GM10266 (cell line): ENCODE measurements at regions not wholly inside any gene's neighbourhood (a gene's known extent, or its start where the extent isn't known, plus 50 kb on each side); places are given as distances from the start of the nearest gene placed in this dataset.

ENCODE experiments used
- DNase-seq: peaks from one replicate; pipeline ENCODE4 v3.0.0; 2012; ENCODE audit errors: extremely low spot score
- CTCF ChIP-seq: IDR thresholded peaks from 2 replicates; pipeline ENCODE4 v1.5.1; 2012; ENCODE audit warnings: mild to moderate bottlenecking, low read depth; ENCODE audit not compliant: control insufficient read depth, insufficient read depth; ENCODE audit errors: missing control alignments

- DNase-seq, result no peak
- TF ChIP-seq CTCF, result no peak
Measured at GRCh38 chr2:118791483-118791882, 56.0 kb downstream of the EN1 start.

- TF ChIP-seq CTCF, result no peak
Measured at GRCh38 chr2:118786746-118787145, 60.7 kb downstream of the EN1 start.

GRCh38 chr2:118784860-118785259, 62.6 kb downstream of the EN1 start:
- no peak for TF ChIP-seq CTCF
- no peak for DNase-seq

More at GRCh38 chr2:118786746-118787145, 60.7 kb downstream of the EN1 start:
- no peak for DNase-seq

- no peak for TF ChIP-seq CTCF
- no peak for DNase-seq
Measured at GRCh38 chr2:118779362-118779761, 68.1 kb downstream of the EN1 start.

GRCh38 chr2:118774458-118775133, 72.9 kb downstream of the EN1 start:
- TF ChIP-seq CTCF, result no peak
- no peak for DNase-seq

- TF ChIP-seq CTCF, result no peak
- no peak for DNase-seq
Measured at GRCh38 chr2:118773826-118774225, 73.6 kb downstream of the EN1 start.

GRCh38 chr2:118772487-118773200, 74.8 kb downstream of the EN1 start:
- TF ChIP-seq CTCF, result no peak
- DNase-seq, result no peak
